ENCODE measurements at regions not wholly inside any gene's neighbourhood (a gene's known extent, or its start where the extent isn't known, plus 50 kb on each side); places are given as distances from the start of the nearest gene placed in this dataset.
"Not testable (repeated sequence)": the region's sequence is repeated elsewhere in the genome, so short reads cannot be mapped to it uniquely, and the experiment has no call there.

DNA sequence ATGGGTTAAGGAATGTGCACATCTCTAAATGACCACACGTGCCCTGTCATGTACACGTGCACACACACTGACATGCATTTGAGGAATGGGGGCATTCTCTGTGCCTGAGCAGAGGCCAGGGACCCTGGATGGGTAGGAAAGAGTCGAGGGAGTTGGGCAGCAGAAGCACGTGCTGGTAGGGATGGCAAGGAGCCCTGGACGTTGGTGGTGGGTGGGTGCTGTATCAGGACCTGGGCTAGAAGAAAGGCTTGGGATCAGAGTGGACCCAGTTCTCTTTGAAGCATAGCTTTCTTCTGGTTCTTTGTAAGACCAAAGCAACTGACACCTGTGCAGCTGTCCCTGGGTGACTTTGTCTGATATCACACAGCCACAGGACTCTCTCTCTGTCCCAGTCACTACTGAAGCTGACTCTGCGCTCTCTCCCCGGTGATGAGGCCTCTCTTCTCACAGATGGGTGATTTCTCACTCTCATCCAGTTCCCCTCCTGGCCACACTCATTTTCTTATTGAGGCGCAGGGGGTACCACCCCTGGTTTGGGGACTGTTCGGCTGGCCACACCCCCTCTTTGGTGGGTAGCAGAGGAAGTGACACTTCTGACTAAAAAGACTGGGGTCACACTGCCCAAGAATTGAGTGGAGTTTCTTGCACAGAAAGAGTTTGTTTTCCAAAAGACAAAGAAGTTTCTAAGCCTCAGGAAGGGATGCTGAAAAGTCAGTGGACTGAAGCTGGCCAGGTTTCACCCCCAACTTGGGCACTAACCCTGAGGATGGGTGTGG is 171.7 kb upstream of the RTL1 start:
- no peak for DNase-seq (ENCODE audit: low read depth, low spot score)
- no peak overlapping the region for H3K27ac ChIP-seq

DNA sequence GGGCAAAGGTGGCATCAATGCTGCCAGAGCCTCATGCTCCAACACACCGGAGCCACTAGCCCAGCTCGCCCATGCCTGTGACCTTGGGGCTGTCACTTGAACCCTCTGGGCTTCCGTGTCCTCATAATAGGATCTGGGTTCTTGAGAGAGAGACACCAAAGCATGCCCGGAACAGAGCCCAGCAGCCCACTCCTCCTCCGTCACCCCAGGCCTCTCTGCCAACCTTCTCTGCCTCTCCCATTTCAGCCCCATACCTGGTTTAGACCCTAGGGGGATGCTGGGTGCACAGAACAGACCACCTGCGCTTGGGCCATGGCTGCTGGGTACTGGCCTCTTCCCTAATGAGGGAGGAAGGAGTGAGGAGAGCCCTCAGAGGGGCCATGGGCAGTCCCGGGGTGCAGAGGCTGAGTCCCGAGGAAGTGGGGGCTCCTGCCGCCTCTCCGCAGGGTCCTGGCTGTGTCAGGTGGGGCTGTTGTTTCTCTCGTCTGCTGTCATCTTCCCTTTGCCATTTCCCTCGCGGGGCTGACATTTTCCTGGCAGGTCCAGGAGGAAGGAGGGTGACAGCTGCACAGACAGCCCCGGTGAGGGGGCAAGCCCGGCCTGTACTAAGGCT is 172.4 kb upstream of the RTL1 start:
- DNase-seq (ENCODE audit: low read depth, low spot score), result no peak
- H3K27ac ChIP-seq, result no peak overlapping the region

DNA sequence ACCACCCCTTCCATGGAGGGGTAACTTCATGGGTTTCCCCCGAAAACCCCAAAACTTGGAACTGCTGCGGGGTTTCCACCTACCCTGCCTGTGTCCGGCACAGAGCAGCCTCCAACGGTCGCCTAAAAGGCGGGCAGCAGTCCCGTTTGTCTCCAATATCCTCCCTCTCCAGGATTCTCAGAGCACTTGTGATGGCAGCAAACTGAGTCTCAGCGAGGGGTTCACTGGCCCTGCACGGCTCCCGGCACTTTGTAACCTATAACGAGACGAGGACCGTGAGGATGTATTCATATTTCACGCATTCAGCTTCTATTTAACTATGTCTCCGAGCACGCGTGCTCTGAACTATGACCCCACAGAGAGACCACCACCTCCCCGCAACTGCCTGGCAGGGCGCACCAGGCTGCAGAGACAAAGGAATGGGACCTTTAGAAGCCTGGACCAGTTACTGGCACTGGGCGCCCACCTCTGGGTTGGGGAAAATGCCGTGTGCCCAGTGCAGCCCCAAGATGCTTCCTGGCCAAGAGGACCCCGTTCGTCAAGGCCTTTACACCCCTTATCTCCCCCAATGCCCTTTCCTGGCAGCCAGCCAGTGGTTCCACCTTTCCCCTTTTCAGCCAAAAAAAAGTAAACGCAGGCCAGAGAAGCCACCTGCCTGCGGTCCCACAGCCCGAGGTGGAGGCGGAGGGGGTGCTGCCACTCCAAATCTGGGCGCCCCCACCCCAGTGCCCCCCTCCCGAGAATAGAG is 173.1 kb upstream of the RTL1 start:
- H3K27ac ChIP-seq, result no peak overlapping the region
- no peak for DNase-seq (ENCODE audit: low read depth, low spot score)

GRCh38 chr14:101077481-101078074 is 174.1 kb upstream of the RTL1 start:
- H3K27ac ChIP-seq, result no peak overlapping the region
- DNase-seq (ENCODE audit: low read depth, low spot score), result no peak

- DNase-seq (ENCODE audit: low read depth, low spot score), result no peak
- no peak overlapping the region for H3K27ac ChIP-seq
Observed at GRCh38 chr14:101078170-101078891, 174.8 kb upstream of the RTL1 start.

GRCh38 chr14:101078892-101079221 is 175.3 kb upstream of the RTL1 start:
- DNase-seq (ENCODE audit: low read depth, low spot score), result no peak
- no peak overlapping the region for H3K27ac ChIP-seq

GRCh38 chr14:101080922-101081593 is 177.5 kb upstream of the RTL1 start:
- no peak for DNase-seq (ENCODE audit: low read depth, low spot score)

GRCh38 chr14:101082036-101082435 is 178.5 kb upstream of the RTL1 start:
- DNase-seq (ENCODE audit: low read depth, low spot score), result no peak
- no peak overlapping the region for H3K27ac ChIP-seq

More at GRCh38 chr14:101080922-101081593, 177.5 kb upstream of the RTL1 start:
- H3K27ac ChIP-seq, result no peak overlapping the region

DNA sequence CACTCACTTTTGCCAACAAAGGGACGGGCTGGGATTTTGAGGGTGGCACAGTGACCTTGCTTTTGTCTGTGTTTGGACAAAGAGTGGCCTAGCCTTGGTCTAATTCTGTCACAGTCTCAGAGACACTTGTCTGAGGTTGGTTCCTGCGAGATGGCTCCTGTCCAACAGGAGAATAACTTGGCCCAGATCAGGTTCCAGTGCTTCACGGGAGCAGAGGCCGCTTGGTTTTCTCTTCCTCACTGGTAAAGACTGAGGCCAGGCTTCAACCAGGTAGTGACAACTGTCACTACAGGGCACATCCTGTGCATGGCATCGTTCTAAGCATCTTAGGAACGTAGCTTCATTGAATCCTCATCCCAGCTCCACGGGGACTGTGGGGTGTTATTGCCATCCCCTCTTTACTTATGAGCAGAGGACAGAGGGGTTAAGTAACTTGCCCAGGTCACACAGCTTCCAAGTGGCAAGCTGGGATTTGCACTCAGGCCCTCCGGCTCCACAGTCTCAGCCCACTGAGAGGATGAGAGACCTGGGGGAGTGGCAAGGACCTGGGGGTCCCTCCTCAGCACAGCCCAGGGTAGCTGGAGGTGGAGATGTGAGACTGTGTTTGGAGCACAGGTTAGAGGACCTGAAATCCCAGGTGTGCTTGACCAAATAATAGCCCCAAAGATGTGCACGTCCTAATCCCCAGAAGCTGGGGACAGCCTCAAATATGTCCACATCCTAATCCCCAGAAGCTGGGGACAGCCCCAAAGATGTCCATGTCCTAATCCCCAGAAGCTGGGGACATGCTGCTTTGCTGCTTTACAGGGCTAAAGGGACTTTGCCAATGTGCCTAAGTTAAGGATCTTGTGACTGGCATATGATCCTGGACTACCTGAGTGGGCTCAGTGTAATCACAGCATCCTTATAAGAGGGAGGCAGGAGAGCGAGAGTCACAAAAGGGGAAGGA is 179.2 kb upstream of the RTL1 start:
- no peak overlapping the region for H3K27ac ChIP-seq
- no peak for DNase-seq (ENCODE audit: low read depth, low spot score)

DNA sequence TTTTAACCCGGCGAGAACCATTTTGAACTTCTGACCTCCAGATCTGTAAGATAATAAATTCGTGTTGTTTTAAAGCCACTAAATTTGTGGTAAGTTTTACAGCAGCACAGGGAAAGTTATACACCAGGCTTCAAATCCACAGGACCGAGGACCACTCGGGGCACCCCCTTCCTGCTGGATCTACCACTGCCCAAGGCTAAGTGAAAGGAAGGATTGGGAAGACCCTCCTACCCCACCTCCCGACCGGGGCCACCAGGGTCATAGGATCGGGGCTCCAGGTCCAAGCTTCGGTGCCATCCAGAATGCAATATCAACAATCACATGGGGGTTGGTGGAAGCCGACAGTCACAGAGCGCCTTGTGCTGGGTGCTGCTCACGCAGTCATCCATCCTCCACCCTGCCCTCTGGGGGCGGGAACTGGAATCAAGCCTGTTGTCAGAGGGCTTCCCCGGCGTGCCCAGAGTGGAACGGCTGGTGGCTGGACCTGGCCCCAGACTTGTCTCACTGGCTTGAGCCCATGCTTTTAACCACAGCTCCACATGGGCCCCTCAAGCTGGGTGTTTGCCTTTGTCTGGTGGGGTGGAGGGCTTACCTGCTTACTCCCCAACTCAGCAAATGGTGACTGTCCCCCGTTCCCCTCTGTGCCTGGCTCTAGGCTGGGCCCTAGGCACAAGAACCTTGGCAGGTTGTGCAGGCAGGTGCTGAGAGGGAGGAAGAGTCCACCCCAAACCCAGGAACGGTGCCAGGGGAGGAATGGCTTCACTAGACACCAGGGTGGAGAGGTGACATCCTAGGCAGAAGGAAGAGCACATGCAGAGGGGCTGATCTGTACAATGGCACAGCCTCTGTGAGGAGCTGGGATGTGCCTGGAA is 180.3 kb upstream of the RTL1 start:
- H3K27ac ChIP-seq, result no peak overlapping the region
- DNase-seq (ENCODE audit: low read depth, low spot score), result no peak

GRCh38 chr14:101084436-101084826 is 180.9 kb upstream of the RTL1 start:
- no peak overlapping the region for H3K27ac ChIP-seq
- no peak for DNase-seq (ENCODE audit: low read depth, low spot score)

DNA sequence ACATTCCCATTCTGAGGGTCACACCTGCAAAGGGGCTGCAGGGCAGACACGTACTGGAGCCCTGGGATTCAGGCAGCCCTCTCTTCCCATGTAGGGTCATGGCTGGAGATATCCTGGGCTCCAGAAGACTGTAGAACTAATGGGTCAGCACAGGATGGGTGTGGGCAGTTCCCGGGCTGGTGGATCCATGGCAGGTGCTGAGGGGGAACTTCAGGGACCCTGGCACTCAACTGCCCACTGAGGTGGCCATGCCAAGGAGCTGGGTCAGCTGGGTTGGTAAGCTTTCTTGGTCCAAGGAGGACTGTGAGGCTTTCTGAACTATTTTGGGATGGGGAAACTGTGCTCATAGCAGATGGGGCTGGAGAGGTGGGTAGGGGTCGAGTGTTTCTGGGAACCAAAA is 183.4 kb upstream of the RTL1 start:
- H3K27ac ChIP-seq, result no peak overlapping the region
- no peak for DNase-seq (ENCODE audit: low read depth, low spot score)

DNA sequence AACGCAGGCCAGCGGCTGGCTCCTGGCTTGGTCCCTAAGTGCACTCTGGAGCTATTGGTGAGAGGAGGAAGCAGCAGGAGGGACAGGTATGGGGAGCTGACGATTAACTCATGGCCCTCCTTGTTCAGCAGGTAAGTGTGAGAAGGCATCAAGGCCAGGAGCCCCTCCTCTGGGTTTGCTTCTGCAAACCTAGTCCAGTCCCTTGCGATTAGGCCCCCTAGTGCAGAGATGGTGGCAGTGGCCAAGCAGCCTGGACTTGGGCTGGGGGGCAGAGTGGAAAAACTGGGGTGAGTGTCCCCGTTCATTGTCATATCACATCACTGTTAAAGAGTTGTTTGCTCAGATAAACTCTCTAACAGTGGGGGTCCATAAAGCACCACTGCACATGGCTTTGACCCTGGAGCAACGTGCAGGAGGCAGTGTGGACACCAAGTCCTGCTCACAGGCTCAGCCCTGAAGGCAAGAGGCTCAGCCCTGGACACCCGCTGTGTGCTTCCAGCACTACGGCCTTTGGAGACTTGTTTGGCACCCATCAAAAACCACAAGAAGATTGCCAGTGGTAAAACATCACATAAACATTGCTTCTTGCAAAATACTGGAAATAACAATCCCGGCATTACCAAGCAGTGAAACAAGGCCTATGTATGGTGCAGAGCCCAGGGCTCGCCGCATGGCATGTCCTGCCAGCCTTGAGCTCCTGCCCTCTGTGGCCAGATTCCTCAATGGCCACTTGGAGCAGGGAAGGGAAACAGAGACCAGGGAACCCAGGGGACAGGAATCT is 184.3 kb upstream of the RTL1 start:
- no peak for DNase-seq (ENCODE audit: low read depth, low spot score)
- no peak overlapping the region for H3K27ac ChIP-seq

- no peak for DNase-seq (ENCODE audit: low read depth, low spot score)
- no peak overlapping the region for H3K27ac ChIP-seq
Observed at GRCh38 chr14:101088395-101088667, 184.8 kb upstream of the RTL1 start.

GRCh38 chr14:101088714-101089113 is 185.2 kb upstream of the RTL1 start:
- no peak for DNase-seq (ENCODE audit: low read depth, low spot score)
- no peak overlapping the region for H3K27ac ChIP-seq

DNA sequence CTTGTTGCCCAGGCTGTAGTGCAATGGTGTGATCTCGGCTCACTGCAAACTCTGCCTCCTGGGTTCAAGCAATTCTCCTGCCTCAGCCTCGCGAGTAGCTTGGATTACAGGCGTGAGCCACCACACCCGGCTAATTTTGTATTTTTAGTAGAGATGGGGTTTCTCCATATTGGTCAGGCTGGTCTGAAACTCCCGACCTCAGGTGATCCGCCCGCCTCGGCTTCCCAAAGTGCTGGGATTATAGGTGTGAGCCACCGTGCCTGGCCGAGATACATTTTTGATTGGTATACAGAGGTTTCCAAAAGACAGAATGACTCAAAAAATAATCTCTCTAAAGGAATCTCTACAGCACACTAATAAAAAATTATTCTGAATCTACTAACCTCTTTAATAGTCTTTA is 187.0 kb upstream of the RTL1 start:
- DNase-seq (ENCODE audit: low read depth, low spot score); H3K27ac ChIP-seq: not testable (repeated sequence)

DNA sequence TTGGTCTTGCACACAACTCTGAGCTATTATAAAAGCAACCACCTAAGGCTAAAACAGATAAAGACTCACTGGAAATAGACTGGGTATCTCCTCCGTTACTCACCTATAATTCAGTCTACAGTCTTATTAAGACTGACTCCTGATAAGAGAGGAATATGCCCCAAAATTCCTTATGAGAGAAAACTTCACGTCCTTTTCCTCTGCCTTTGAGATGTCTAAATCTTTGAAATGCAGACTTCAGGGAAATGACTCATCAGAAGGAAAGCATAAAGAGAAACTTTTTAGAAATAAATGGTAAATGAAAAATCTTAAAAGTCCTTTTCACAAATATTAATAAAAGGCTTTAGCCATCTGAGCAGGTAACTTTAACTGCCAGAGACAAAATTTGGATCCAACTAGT is 187.5 kb upstream of the RTL1 start:
- no peak for DNase-seq (ENCODE audit: low read depth, low spot score)
- H3K27ac ChIP-seq, result no peak overlapping the region
